ENCODE measurements at regions not wholly inside any gene's neighbourhood (a gene's known extent, or its start where the extent isn't known, plus 50 kb on each side); places are given as distances from the start of the nearest gene placed in this dataset.

GRCh38 chr16:55938126-55938525 lies 63.0 kb upstream of the CES5A start:
- no peaks in the 10 kb centered on the region for H3K4me1 ChIP-seq
- intact Hi-C loops (cut with DNase I), result no loop called here
- no peak for TF ChIP-seq CTCF (IDR thresholded peaks at IDR 0.05)
- 53 to 54% methylated on average over 1 of the region's 1 CpG for WGBS, 2 donors
- FAIRE-seq (no peak), ATAC-seq (no peak), DNase-seq (no peak)
- H3K27me3 ChIP-seq, result peaks cover 0 to 4% (median 0%) of the 10 kb centered on the region in 4 donors
- no peaks in the 10 kb centered on the region for H3K36me3 ChIP-seq
- no peak overlapping the region for H3K27ac ChIP-seq
- H3K9me3 ChIP-seq, result no peaks in the 10 kb centered on the region
- H3K4me3 ChIP-seq, result no peak overlapping the region

- H3K27me3 ChIP-seq, result no peaks in the 10 kb centered on the region
- 55 to 73% methylated on average over 3 of the region's 3 CpGs for WGBS, 2 donors
- H3K27ac ChIP-seq, result no peak overlapping the region
- no peaks in the 10 kb centered on the region for H3K36me3 ChIP-seq
- FAIRE-seq (no peak), ATAC-seq (no peak), DNase-seq (no peak)
- H3K4me1 ChIP-seq, result no peaks in the 10 kb centered on the region
- intact Hi-C loops (cut with DNase I), result no loop called here
- no peak overlapping the region for H3K4me3 ChIP-seq
- no peaks in the 10 kb centered on the region for H3K9me3 ChIP-seq
- no peak for TF ChIP-seq CTCF (IDR thresholded peaks at IDR 0.05)
Measured at GRCh38 chr16:55933038-55933437, 57.9 kb upstream of the CES5A start.

GRCh38 chr16:55930036-55930435 lies 54.9 kb upstream of the CES5A start:
- H3K4me1 ChIP-seq, result no peaks in the 10 kb centered on the region
- no peak for ATAC-seq
- no peak overlapping the region for H3K4me3 ChIP-seq
- FAIRE-seq, result no peak
- no peak overlapping the region for H3K27ac ChIP-seq
- H3K27me3 ChIP-seq, result no peaks in the 10 kb centered on the region
- intact Hi-C loops (cut with DNase I), result no loop called here
- 55% methylated on average over 2 of the region's 2 CpGs for whole genome bisulfite sequencing, 2 donors
- H3K9me3 ChIP-seq, result no peaks in the 10 kb centered on the region
- TF ChIP-seq CTCF (IDR thresholded peaks at IDR 0.05), result no peak
- no peaks in the 10 kb centered on the region for H3K36me3 ChIP-seq
- DNase-seq, result no peak

- 70 to 75% methylated on average over 8 of the region's 8 CpGs for WGBS, 2 donors
- H3K27me3 ChIP-seq, result no peaks in the 10 kb centered on the region
- TF ChIP-seq CTCF (IDR thresholded peaks at IDR 0.05), result no peak
- ATAC-seq, result no peak
- DNase-seq, result no peak
- FAIRE-seq, result no peak
- no peak overlapping the region for H3K27ac ChIP-seq
- H3K36me3 ChIP-seq, result no peaks in the 10 kb centered on the region
- no peaks in the 10 kb centered on the region for H3K4me1 ChIP-seq
- H3K9me3 ChIP-seq, result no peaks in the 10 kb centered on the region
- no peak overlapping the region for H3K4me3 ChIP-seq
- intact Hi-C loops (cut with DNase I), result no loop called here
Measured at GRCh38 chr16:55929181-55929580, 54.0 kb upstream of the CES5A start.

GRCh38 chr16:55925242-55925641 lies 50.1 kb upstream of the CES5A start:
- FAIRE-seq, result no peak

More at GRCh38 chr16:55925242-55925641, 50.1 kb upstream of the CES5A start:
- peaks cover 0 to 5% (median 2%) of the 10 kb centered on the region in 4 donors for H3K27me3 ChIP-seq
- H3K36me3 ChIP-seq, result no peaks in the 10 kb centered on the region
- H3K27ac ChIP-seq, result no peak overlapping the region
- 39 to 47% methylated on average over 3 of the region's 3 CpGs for WGBS, 2 donors
- no peaks in the 10 kb centered on the region for H3K9me3 ChIP-seq
- no peak for DNase-seq
- ATAC-seq, result no peak
- intact Hi-C loops (cut with DNase I), result no loop called here
- no peak for TF ChIP-seq CTCF (IDR thresholded peaks at IDR 0.05)
- no peak overlapping the region for H3K4me3 ChIP-seq
- no peaks in the 10 kb centered on the region for H3K4me1 ChIP-seq

Data from pancreas (tissue), 10 donors.